Activated T-helper 17 cell treated with anti-CD3 and anti-CD28 coated beads, Interleukin-2, amount 50 U/mL, for 72 hours (primary cell): ENCODE measurements at regions not wholly inside any gene's neighbourhood (a gene's known extent, or its start where the extent isn't known, plus 50 kb on each side); places are given as distances from the start of the nearest gene placed in this dataset.

Experiments used
- ATAC-seq: fragments of 150-1000 bp; cut with Tn5 transposase; replicated peaks from 2 replicates; pipeline ENCODE4 v1.10.0; 2021; ENCODE audit warnings: mild to moderate bottlenecking, moderate library complexity
- H3K27ac Mint-ChIP-seq: one replicate; pipeline ENCODE4 v1.8.0; 2022; ENCODE audit warnings: mixed read lengths
- H3K27me3 Mint-ChIP-seq: one replicate; pipeline ENCODE4 v1.8.0; 2022; ENCODE audit warnings: mixed read lengths
- H3K36me3 Mint-ChIP-seq: one replicate; pipeline ENCODE4 v1.8.0; 2022; ENCODE audit warnings: low read depth, mild to moderate bottlenecking, mixed read lengths
- H3K4me1 Mint-ChIP-seq: one replicate; pipeline ENCODE4 v1.8.0; 2022; ENCODE audit warnings: mixed read lengths
- H3K4me3 Mint-ChIP-seq: one replicate; pipeline ENCODE4 v1.8.0; 2022; ENCODE audit warnings: mild to moderate bottlenecking, mixed read lengths
- H3K9me3 Mint-ChIP-seq: one replicate; pipeline ENCODE4 v1.8.0; 2022; ENCODE audit warnings: mixed read lengths

GRCh38 chr18:55780586-55781071 lies 192.6 kb upstream of the TCF4 start:
- no peaks in the 10 kb centered on the region for H3K36me3 Mint-ChIP-seq
- no peak overlapping the region for H3K27ac Mint-ChIP-seq
- H3K4me1 Mint-ChIP-seq, result no peaks in the 10 kb centered on the region
- H3K4me3 Mint-ChIP-seq, result no peak overlapping the region
- ATAC-seq, result no peak
- H3K9me3 Mint-ChIP-seq, result peaks cover 3% of the 10 kb centered on the region
- peaks cover 15% of the 10 kb centered on the region for H3K27me3 Mint-ChIP-seq

GRCh38 chr18:55779691-55780585 lies 191.9 kb upstream of the TCF4 start:
- peaks cover 3% of the 10 kb centered on the region for H3K9me3 Mint-ChIP-seq
- H3K36me3 Mint-ChIP-seq, result no peaks in the 10 kb centered on the region
- ATAC-seq, result no peak
- H3K27me3 Mint-ChIP-seq, result peaks cover 15% of the 10 kb centered on the region
- H3K27ac Mint-ChIP-seq, result no peak overlapping the region
- H3K4me1 Mint-ChIP-seq, result no peaks in the 10 kb centered on the region
- no peak overlapping the region for H3K4me3 Mint-ChIP-seq

GRCh38 chr18:55778788-55779690 lies 191.0 kb upstream of the TCF4 start:
- H3K4me1 Mint-ChIP-seq, result no peaks in the 10 kb centered on the region
- H3K4me3 Mint-ChIP-seq, result no peak overlapping the region
- peaks cover 15% of the 10 kb centered on the region for H3K27me3 Mint-ChIP-seq
- H3K36me3 Mint-ChIP-seq, result no peaks in the 10 kb centered on the region
- H3K9me3 Mint-ChIP-seq, result peaks cover 3% of the 10 kb centered on the region
- ATAC-seq, result no peak
- H3K27ac Mint-ChIP-seq, result no peak overlapping the region

GRCh38 chr18:55777666-55778304 lies 189.8 kb upstream of the TCF4 start:
- H3K4me3 Mint-ChIP-seq, result no peak overlapping the region
- peaks cover 12% of the 10 kb centered on the region for H3K27me3 Mint-ChIP-seq
- ATAC-seq, result no peak
- no peak overlapping the region for H3K27ac Mint-ChIP-seq
- no peaks in the 10 kb centered on the region for H3K4me1 Mint-ChIP-seq
- H3K9me3 Mint-ChIP-seq, result no peaks in the 10 kb centered on the region
- no peaks in the 10 kb centered on the region for H3K36me3 Mint-ChIP-seq

GRCh38 chr18:55775972-55776371 lies 188.0 kb upstream of the TCF4 start:
- H3K4me1 Mint-ChIP-seq, result no peaks in the 10 kb centered on the region
- no peak overlapping the region for H3K4me3 Mint-ChIP-seq
- no peak overlapping the region for H3K27ac Mint-ChIP-seq
- peaks cover 4% of the 10 kb centered on the region for H3K27me3 Mint-ChIP-seq
- no peak for ATAC-seq
- no peaks in the 10 kb centered on the region for H3K9me3 Mint-ChIP-seq
- H3K36me3 Mint-ChIP-seq, result no peaks in the 10 kb centered on the region

GRCh38 chr18:55774505-55774904 lies 186.5 kb upstream of the TCF4 start:
- H3K27ac Mint-ChIP-seq, result no peak overlapping the region
- H3K4me3 Mint-ChIP-seq, result no peak overlapping the region
- no peaks in the 10 kb centered on the region for H3K9me3 Mint-ChIP-seq
- no peak for ATAC-seq
- no peaks in the 10 kb centered on the region for H3K36me3 Mint-ChIP-seq
- peaks cover 4% of the 10 kb centered on the region for H3K27me3 Mint-ChIP-seq
- H3K4me1 Mint-ChIP-seq, result no peaks in the 10 kb centered on the region

- Mint-ChIP-seq H3K36me3 (no peaks in the 10 kb centered on the region), H3K27me3 (no peaks in the 10 kb centered on the region), H3K9me3 (no peaks in the 10 kb centered on the region), H3K4me1 (no peaks in the 10 kb centered on the region), H3K27ac (no peak overlapping the region), H3K4me3 (no peak overlapping the region)
- ATAC-seq, result no peak
Measured at GRCh38 chr18:55768255-55768654, 180.3 kb upstream of the TCF4 start.

- H3K4me3 Mint-ChIP-seq, result no peak overlapping the region
- ATAC-seq, result no peak
- H3K4me1 Mint-ChIP-seq, result no peaks in the 10 kb centered on the region
- H3K27me3 Mint-ChIP-seq, result no peaks in the 10 kb centered on the region
- H3K27ac Mint-ChIP-seq, result no peak overlapping the region
- peaks cover 3% of the 10 kb centered on the region for H3K9me3 Mint-ChIP-seq
- no peaks in the 10 kb centered on the region for H3K36me3 Mint-ChIP-seq
Measured at GRCh38 chr18:55764386-55764785, 176.4 kb upstream of the TCF4 start.

- Mint-ChIP-seq H3K27me3 (no peaks in the 10 kb centered on the region), H3K9me3 (peaks cover 6% of the 10 kb centered on the region), H3K27ac (no peak overlapping the region), H3K36me3 (no peaks in the 10 kb centered on the region), H3K4me3 (no peak overlapping the region), H3K4me1 (no peaks in the 10 kb centered on the region)
- ATAC-seq, result no peak
Measured at GRCh38 chr18:55763805-55764204, 175.8 kb upstream of the TCF4 start.

- Mint-ChIP-seq H3K36me3 (no peaks in the 10 kb centered on the region), H3K27ac (no peak overlapping the region), H3K9me3 (peaks cover 6% of the 10 kb centered on the region), H3K4me1 (no peaks in the 10 kb centered on the region), H3K27me3 (no peaks in the 10 kb centered on the region), H3K4me3 (no peak overlapping the region)
- no peak for ATAC-seq
Measured at GRCh38 chr18:55763298-55763697, 175.3 kb upstream of the TCF4 start.

- Mint-ChIP-seq H3K27ac (no peak overlapping the region), H3K27me3 (no peaks in the 10 kb centered on the region), H3K4me3 (no peak overlapping the region), H3K4me1 (no peaks in the 10 kb centered on the region), H3K36me3 (no peaks in the 10 kb centered on the region), H3K9me3 (peaks cover 6% of the 10 kb centered on the region)
- ATAC-seq, result no peak
Measured at GRCh38 chr18:55762424-55762823, 174.4 kb upstream of the TCF4 start.

- no peak overlapping the region for H3K4me3 Mint-ChIP-seq
Measured at GRCh38 chr18:55753643-55754263, 165.8 kb upstream of the TCF4 start.

GRCh38 chr18:55751476-55751875 lies 163.5 kb upstream of the TCF4 start:
- no peak overlapping the region for H3K4me3 Mint-ChIP-seq
- H3K4me1 Mint-ChIP-seq, result no peaks in the 10 kb centered on the region
- peaks cover 4% of the 10 kb centered on the region for H3K9me3 Mint-ChIP-seq
- no peaks in the 10 kb centered on the region for H3K36me3 Mint-ChIP-seq
- H3K27ac Mint-ChIP-seq, result no peak overlapping the region
- H3K27me3 Mint-ChIP-seq, result no peaks in the 10 kb centered on the region
- no peak for ATAC-seq

More at GRCh38 chr18:55753643-55754263, 165.8 kb upstream of the TCF4 start:
- H3K27me3 Mint-ChIP-seq, result no peaks in the 10 kb centered on the region
- H3K27ac Mint-ChIP-seq, result no peak overlapping the region
- H3K36me3 Mint-ChIP-seq, result no peaks in the 10 kb centered on the region
- no peak for ATAC-seq
- H3K9me3 Mint-ChIP-seq, result peaks cover 4% of the 10 kb centered on the region
- no peaks in the 10 kb centered on the region for H3K4me1 Mint-ChIP-seq

GRCh38 chr18:55748227-55748738 lies 160.3 kb upstream of the TCF4 start:
- no peak overlapping the region for H3K4me3 Mint-ChIP-seq
- no peak for ATAC-seq
- no peaks in the 10 kb centered on the region for H3K36me3 Mint-ChIP-seq
- no peaks in the 10 kb centered on the region for H3K4me1 Mint-ChIP-seq
- no peaks in the 10 kb centered on the region for H3K27me3 Mint-ChIP-seq
- H3K9me3 Mint-ChIP-seq, result peaks cover 4% of the 10 kb centered on the region
- no peak overlapping the region for H3K27ac Mint-ChIP-seq
